OCI-LY3 (cell line): ENCODE measurements at regions not wholly inside any gene's neighbourhood (a gene's known extent, or its start where the extent isn't known, plus 50 kb on each side); places are given as distances from the start of the nearest gene placed in this dataset.

Experiments used
- H2AFZ ChIP-seq: fragments of 200-600, 300-600 bp; shearing (Covaris generic); 2 replicates; pipeline ENCODE4 v1.6.0; 2014; ENCODE audit warnings: antibody characterized with exemption, low read depth, low read length
- H3K27ac ChIP-seq: fragments of 200-600, 300-600 bp; sonication (generic); 2 replicates; pipeline ENCODE4 v1.5.1; 2014; ENCODE audit warnings: mild to moderate bottlenecking, low read length, moderate library complexity, mixed read lengths
- H3K27me3 ChIP-seq: fragments of 200-600, 300-600 bp; sonication (generic); 2 replicates; pipeline ENCODE4 v1.6.1; 2014; ENCODE audit warnings: low read depth, low read length, mixed read lengths
- H3K36me3 ChIP-seq: fragments of 200-600, 300-600 bp; sonication (generic); replicated peaks from 2 replicates; pipeline ENCODE3; 2014; ENCODE audit warnings: low read depth, low read length, mixed read lengths
- H3K4me1 ChIP-seq: fragments of 300-600, 200-600 bp; sonication (generic); 2 replicates; pipeline ENCODE4 v1.6.1; 2014; ENCODE audit warnings: low read length, mixed read lengths
- H3K4me2 ChIP-seq: fragments of 200-600, 300-600 bp; sonication (generic); 2 replicates; pipeline ENCODE4 v1.6.1; 2014; ENCODE audit warnings: low read length, mixed read lengths
- H3K4me3 ChIP-seq: fragments of 300-600, 200-600 bp; sonication (generic); 2 replicates; pipeline ENCODE4 v1.5.1; 2014; ENCODE audit warnings: antibody characterized with exemption, mild to moderate bottlenecking, low read length, moderate library complexity
- H3K79me2 ChIP-seq: fragments of 300-600, 200-600 bp; shearing (Covaris generic); 2 replicates; pipeline ENCODE4 v1.6.1; 2014; ENCODE audit warnings: mild to moderate bottlenecking, low read length, mixed read lengths
- H3K9ac ChIP-seq: fragments of 300-600, 200-600 bp; shearing (Covaris generic); 2 replicates; pipeline ENCODE4 v1.6.0; 2014; ENCODE audit warnings: mild to moderate bottlenecking, low read length, moderate library complexity
- H3K9me3 ChIP-seq: fragments of 200-600, 300-600 bp; shearing (Covaris generic); 2 replicates; pipeline ENCODE4 v1.6.1; 2014; ENCODE audit warnings: low read length, mixed read lengths; ENCODE audit not compliant: insufficient read depth
- H4K20me1 ChIP-seq: fragments of 200-600, 300-600 bp; sonication (generic); 2 replicates; pipeline ENCODE4 v1.6.1; 2016; ENCODE audit warnings: low read length, mixed read lengths; ENCODE audit not compliant: insufficient read depth
- CTCF ChIP-seq: fragments of 200-600, 300-600 bp; sonication (generic); IDR thresholded peaks from 2 replicates; pipeline ENCODE4 v1.5.1; 2014; ENCODE audit warnings: antibody characterized with exemption, low read length, low read depth
- EZH2phosphoT487 ChIP-seq: fragments of 200-600 bp; shearing (Covaris generic); IDR thresholded peaks from 2 replicates; pipeline ENCODE4 v1.6.1; 2018; ENCODE audit warnings: antibody characterized with exemption, mixed run types, low read depth

GRCh38 chr1:238139713-238140112, 249.0 kb upstream of the ZP4 start:
- Histone ChIP-seq H3K27me3 (no peaks in the 10 kb centered on the region), H4K20me1 (no peaks in the 10 kb centered on the region), H3K9me3 (no peaks in the 10 kb centered on the region), H3K4me2 (peak overlapping the region; percentile 71), H3K4me1 (peaks cover 27% of the 10 kb centered on the region), H3K27ac (peak overlapping the region; percentile 64), H3K9ac (no peak overlapping the region; the same call in 1 of the 2 replicates), H2AFZ (0 out of 2 replicates have a peak overlapping the region, but pooled peaks have one; percentile 60), H3K79me2 (no peaks in the 10 kb centered on the region), H3K4me3 (peak overlapping the region; percentile 43), H3K36me3 (peaks cover 2% of the 10 kb centered on the region)
- TF ChIP-seq EZH2phosphoT487 (no peak), CTCF (no peak)

- TF ChIP-seq CTCF (no peak), EZH2phosphoT487 (no peak)
- no peaks in the 10 kb centered on the region for H3K79me2 ChIP-seq
- no peaks in the 10 kb centered on the region for H3K9me3 ChIP-seq
- H3K4me1 ChIP-seq, result peaks cover 27% of the 10 kb centered on the region
- peak overlapping the region; percentile 64 for H3K27ac ChIP-seq
- H3K9ac ChIP-seq, result peak overlapping the region; percentile 37; the same call in 1 of the 2 replicates
- H2AFZ ChIP-seq, result peak overlapping the region; percentile 60
- no peaks in the 10 kb centered on the region for H4K20me1 ChIP-seq
- H3K4me2 ChIP-seq, result peak overlapping the region; percentile 71
- H3K36me3 ChIP-seq, result peaks cover 2% of the 10 kb centered on the region
- H3K4me3 ChIP-seq, result peak overlapping the region; percentile 43; the same call in 1 of the 2 replicates
- H3K27me3 ChIP-seq, result no peaks in the 10 kb centered on the region
Measured at GRCh38 chr1:238138059-238138626, 247.4 kb upstream of the ZP4 start.

GRCh38 chr1:238135708-238136664, 245.3 kb upstream of the ZP4 start:
- H3K27me3 ChIP-seq, result no peaks in the 10 kb centered on the region
- no peak overlapping the region for H3K27ac ChIP-seq
- no peak overlapping the region for H2AFZ ChIP-seq
- no peak overlapping the region for H3K9ac ChIP-seq
- peaks cover 27% of the 10 kb centered on the region for H3K4me1 ChIP-seq
- no peak for TF ChIP-seq EZH2phosphoT487
- TF ChIP-seq CTCF, result no peak
- H3K79me2 ChIP-seq, result no peaks in the 10 kb centered on the region
- no peaks in the 10 kb centered on the region for H4K20me1 ChIP-seq
- H3K4me3 ChIP-seq, result no peak overlapping the region
- H3K36me3 ChIP-seq, result peaks cover 2% of the 10 kb centered on the region
- H3K9me3 ChIP-seq, result no peaks in the 10 kb centered on the region
- H3K4me2 ChIP-seq, result no peak overlapping the region

GRCh38 chr1:238129677-238130076, 239.0 kb upstream of the ZP4 start:
- Histone ChIP-seq H3K4me1 (peaks cover 18% of the 10 kb centered on the region), H3K9me3 (no peaks in the 10 kb centered on the region), H3K9ac (no peak overlapping the region), H3K79me2 (no peaks in the 10 kb centered on the region), H3K27ac (peak overlapping the region; percentile 24; the same call in 1 of the 2 replicates), H2AFZ (peak overlapping the region; percentile 20; the same call in 1 of the 2 replicates), H4K20me1 (no peaks in the 10 kb centered on the region), H3K27me3 (no peaks in the 10 kb centered on the region), H3K36me3 (no peaks in the 10 kb centered on the region), H3K4me2 (peak overlapping the region; percentile 35), H3K4me3 (no peak overlapping the region)
- TF ChIP-seq CTCF, result no peak
- TF ChIP-seq EZH2phosphoT487, result no peak
